ENCODE measurements at regions not wholly inside any gene's neighbourhood (a gene's known extent, or its start where the extent isn't known, plus 50 kb on each side); places are given as distances from the start of the nearest gene placed in this dataset.

DNA sequence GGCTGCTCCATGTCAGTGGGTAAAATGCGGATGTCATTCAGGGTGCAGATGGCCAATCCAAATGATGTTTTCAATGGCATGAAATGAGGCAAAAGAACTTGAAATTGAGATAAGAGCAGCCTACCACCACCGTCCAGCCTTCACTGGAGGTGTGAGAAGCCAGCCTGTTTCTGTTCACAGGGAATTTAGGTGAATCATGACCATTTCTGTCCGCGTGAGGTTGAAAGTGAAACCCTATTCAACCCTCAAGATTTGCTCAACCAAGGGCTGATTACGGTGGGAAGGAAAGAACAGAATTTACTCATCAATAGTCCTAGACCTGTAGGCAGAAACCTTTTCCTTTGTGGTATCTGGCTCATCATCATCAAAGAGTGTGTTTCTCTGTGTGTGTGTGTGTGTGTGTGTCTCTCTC lies 370.7 kb downstream of the COG6 start:
- Histone ChIP-seq H3K4me3 (ENCODE audit: insufficient read depth, low read length, poor library complexity, severe bottlenecking) (no peak overlapping the region), H3K27me3 (ENCODE audit: low read length) (no peaks in the 10 kb centered on the region), H4K20me1 (ENCODE audit: low read depth, low read length) (no peaks in the 10 kb centered on the region), H3K9ac (ENCODE audit: low read length) (no peak overlapping the region), H3K79me2 (ENCODE audit: insufficient read depth, low read length) (no peaks in the 10 kb centered on the region), H3K36me3 (ENCODE audit: low read length) (no peaks in the 10 kb centered on the region), H3K27ac (ENCODE audit: low read depth, low read length) (no peak overlapping the region), H3K4me2 (ENCODE audit: low read depth, low read length, poor library complexity, severe bottlenecking) (no peak overlapping the region), H3F3A (ENCODE audit: insufficient read depth) (no peaks in the 10 kb centered on the region), H2AFZ (ENCODE audit: low read depth, low read length, severe bottlenecking) (no peak overlapping the region), H3K9me2 (replicated peaks; ENCODE audit: insufficient read depth, low read length) (no peaks in the 10 kb centered on the region), H3K9me3 (ENCODE audit: insufficient read depth, low read length) (no peaks in the 10 kb centered on the region)
- no peak for TF ChIP-seq EZH2phosphoT487 (conservative IDR thresholded peaks at IDR 0.05; ENCODE audit: low read length)
- TF ChIP-seq, protein P1, sequence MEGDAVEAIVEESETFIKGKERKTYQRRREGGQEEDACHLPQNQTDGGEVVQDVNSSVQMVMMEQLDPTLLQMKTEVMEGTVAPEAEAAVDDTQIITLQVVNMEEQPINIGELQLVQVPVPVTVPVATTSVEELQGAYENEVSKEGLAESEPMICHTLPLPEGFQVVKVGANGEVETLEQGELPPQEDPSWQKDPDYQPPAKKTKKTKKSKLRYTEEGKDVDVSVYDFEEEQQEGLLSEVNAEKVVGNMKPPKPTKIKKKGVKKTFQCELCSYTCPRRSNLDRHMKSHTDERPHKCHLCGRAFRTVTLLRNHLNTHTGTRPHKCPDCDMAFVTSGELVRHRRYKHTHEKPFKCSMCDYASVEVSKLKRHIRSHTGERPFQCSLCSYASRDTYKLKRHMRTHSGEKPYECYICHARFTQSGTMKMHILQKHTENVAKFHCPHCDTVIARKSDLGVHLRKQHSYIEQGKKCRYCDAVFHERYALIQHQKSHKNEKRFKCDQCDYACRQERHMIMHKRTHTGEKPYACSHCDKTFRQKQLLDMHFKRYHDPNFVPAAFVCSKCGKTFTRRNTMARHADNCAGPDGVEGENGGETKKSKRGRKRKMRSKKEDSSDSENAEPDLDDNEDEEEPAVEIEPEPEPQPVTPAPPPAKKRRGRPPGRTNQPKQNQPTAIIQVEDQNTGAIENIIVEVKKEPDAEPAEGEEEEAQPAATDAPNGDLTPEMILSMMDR (IDR thresholded peaks at IDR 0.05; ENCODE audit: insufficient read depth, low read length, poor library complexity, severe bottlenecking): no peak

- H3K27me3 ChIP-seq (ENCODE audit: low read length): no peaks in the 10 kb centered on the region
- H3K79me2 ChIP-seq (ENCODE audit: insufficient read depth, low read length): no peaks in the 10 kb centered on the region
- no peaks in the 10 kb centered on the region for H3F3A ChIP-seq (ENCODE audit: insufficient read depth)
- no peak overlapping the region for H3K27ac ChIP-seq (ENCODE audit: low read depth, low read length)
- no peak overlapping the region for H3K9ac ChIP-seq (ENCODE audit: low read length)
- no peak overlapping the region for H2AFZ ChIP-seq (ENCODE audit: low read depth, low read length, severe bottlenecking)
- H3K36me3 ChIP-seq (ENCODE audit: low read length): no peaks in the 10 kb centered on the region
- no peaks in the 10 kb centered on the region for H3K9me2 ChIP-seq (replicated peaks; ENCODE audit: insufficient read depth, low read length)
- no peak overlapping the region for H3K4me2 ChIP-seq (ENCODE audit: low read depth, low read length, poor library complexity, severe bottlenecking)
- no peaks in the 10 kb centered on the region for H3K9me3 ChIP-seq (ENCODE audit: insufficient read depth, low read length)
- TF ChIP-seq, protein P1 (IDR thresholded peaks at IDR 0.05; ENCODE audit: insufficient read depth, low read length, poor library complexity, severe bottlenecking): no peak
- TF ChIP-seq EZH2phosphoT487 (conservative IDR thresholded peaks at IDR 0.05; ENCODE audit: low read length): no peak
- no peaks in the 10 kb centered on the region for H4K20me1 ChIP-seq (ENCODE audit: low read depth, low read length)
- H3K4me3 ChIP-seq (ENCODE audit: insufficient read depth, low read length, poor library complexity, severe bottlenecking): no peak overlapping the region
Measured at GRCh38 chr13:40026741-40027140, 371.3 kb downstream of the COG6 start.

DNA sequence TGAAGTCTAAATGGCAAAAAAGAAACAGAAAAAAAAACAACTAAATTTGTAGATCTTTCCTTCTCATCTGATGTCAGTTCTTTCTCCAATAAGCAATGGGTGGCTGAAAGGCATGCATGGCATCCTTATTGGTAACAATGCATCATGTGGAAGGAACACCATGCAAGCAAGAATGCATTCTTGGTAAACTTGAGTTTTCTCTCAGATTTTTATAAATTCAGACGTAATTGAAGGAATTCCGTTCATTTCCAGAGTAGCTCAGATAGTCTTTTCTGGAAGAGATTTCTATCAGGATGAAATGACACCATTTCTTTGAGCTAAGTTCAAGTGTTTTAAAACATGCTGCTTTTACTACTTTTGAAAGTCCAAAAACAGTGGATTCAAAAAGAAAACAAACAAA lies 373.0 kb downstream of the COG6 start:
- Histone ChIP-seq H3K27me3 (ENCODE audit: low read length) (no peaks in the 10 kb centered on the region), H3K36me3 (ENCODE audit: low read length) (no peaks in the 10 kb centered on the region), H3K4me2 (ENCODE audit: low read depth, low read length, poor library complexity, severe bottlenecking) (no peak overlapping the region), H4K20me1 (ENCODE audit: low read depth, low read length) (no peaks in the 10 kb centered on the region), H3K9ac (ENCODE audit: low read length) (no peak overlapping the region), H3K79me2 (ENCODE audit: insufficient read depth, low read length) (no peaks in the 10 kb centered on the region), H3K27ac (ENCODE audit: low read depth, low read length) (no peak overlapping the region), H3F3A (ENCODE audit: insufficient read depth) (no peaks in the 10 kb centered on the region), H3K9me3 (ENCODE audit: insufficient read depth, low read length) (no peaks in the 10 kb centered on the region), H3K9me2 (replicated peaks; ENCODE audit: insufficient read depth, low read length) (no peaks in the 10 kb centered on the region), H3K4me3 (ENCODE audit: insufficient read depth, low read length, poor library complexity, severe bottlenecking) (no peak overlapping the region), H2AFZ (ENCODE audit: low read depth, low read length, severe bottlenecking) (no peak overlapping the region)
- TF ChIP-seq, protein P1 (IDR thresholded peaks at IDR 0.05; ENCODE audit: insufficient read depth, low read length, poor library complexity, severe bottlenecking): no peak
- no peak for TF ChIP-seq EZH2phosphoT487 (conservative IDR thresholded peaks at IDR 0.05; ENCODE audit: low read length)

Data from SU-DHL-6 (cell line).